IgD-negative memory B cell (primary cell): ENCODE measurements at regions not wholly inside any gene's neighbourhood (a gene's known extent, or its start where the extent isn't known, plus 50 kb on each side); places are given as distances from the start of the nearest gene placed in this dataset.
"Not testable (repeated sequence)": the region's sequence is repeated elsewhere in the genome, so short reads cannot be mapped to it uniquely, and the experiment has no call there.

ENCODE experiments used
- H3K27ac Mint-ChIP-seq, 3 donors: one replicate each; pipeline ENCODE4 v1.8.0; 2020 to 2022; ENCODE audit warnings: mild to moderate bottlenecking in 3 of 3, mixed read lengths in 3 of 3, moderate library complexity in 1 of 3
- H3K27me3 Mint-ChIP-seq: one replicate; pipeline ENCODE4 v1.8.0; 2021; ENCODE audit warnings: mixed read lengths
- H3K36me3 Mint-ChIP-seq: one replicate; pipeline ENCODE4 v1.8.0; 2020; ENCODE audit warnings: mild to moderate bottlenecking, mixed read lengths
- H3K4me1 Mint-ChIP-seq, 3 donors: one replicate each; pipeline ENCODE4 v1.8.0; 2020 to 2022; ENCODE audit warnings: mixed read lengths in 3 of 3, mild to moderate bottlenecking in 1 of 3
- H3K4me3 Mint-ChIP-seq, 4 donors: one replicate each; pipeline ENCODE4 v1.8.0; 2020 to 2022; ENCODE audit warnings: mild to moderate bottlenecking in 4 of 4, mixed read lengths in 4 of 4, moderate library complexity in 3 of 4
- H3K9me3 Mint-ChIP-seq, 3 donors: one replicate each; pipeline ENCODE4 v1.8.0; 2020 to 2021; ENCODE audit warnings: mixed read lengths in 3 of 3, mild to moderate bottlenecking in 1 of 3

GRCh38 chr1:172851856-172852255 lies 193.0 kb downstream of the FASLG start:
- Mint-ChIP-seq H3K4me1 (peaks cover 0 to 1% (median 0%) of the 10 kb centered on the region in 3 donors), H3K27me3 (peaks cover 5% of the 10 kb centered on the region)

GRCh38 chr1:172855983-172856382 lies 194.8 kb downstream of the TNFSF18 start:
- not testable (repeated sequence) for H3K4me1 Mint-ChIP-seq, H3K27ac Mint-ChIP-seq, H3K27me3 Mint-ChIP-seq, H3K36me3 Mint-ChIP-seq
- Mint-ChIP-seq H3K4me3 (peak overlapping the region in 2 of 4 donors; percentile 29 to 59), H3K9me3 (peaks cover 0 to 13% (median 3%) of the 10 kb centered on the region in 3 donors)

More at GRCh38 chr1:172851856-172852255, 193.0 kb downstream of the FASLG start:
- H3K9me3 Mint-ChIP-seq: peaks cover 0 to 13% (median 3%) of the 10 kb centered on the region in 3 donors
- peaks cover 2% of the 10 kb centered on the region for H3K36me3 Mint-ChIP-seq
- no peak overlapping the region for H3K4me3 Mint-ChIP-seq
- H3K27ac Mint-ChIP-seq: no peak overlapping the region

- Mint-ChIP-seq H3K36me3 (no peaks in the 10 kb centered on the region), H3K27me3 (no peaks in the 10 kb centered on the region), H3K27ac (no peak overlapping the region), H3K4me3 (no peak overlapping the region), H3K9me3 (no peaks in the 10 kb centered on the region), H3K4me1 (no peaks in the 10 kb centered on the region)
These were observed 187.7 kb downstream of the TNFSF18 start for GRCh38 chr1:172863031-172863430.

GRCh38 chr1:172867216-172867818 lies 183.4 kb downstream of the TNFSF18 start:
- H3K4me1 Mint-ChIP-seq: peaks cover 0 to 9% (median 3%) of the 10 kb centered on the region in 3 donors
- H3K4me3 Mint-ChIP-seq: no peak overlapping the region
- H3K9me3 Mint-ChIP-seq: no peaks in the 10 kb centered on the region
- H3K27me3 Mint-ChIP-seq: no peaks in the 10 kb centered on the region
- no peaks in the 10 kb centered on the region for H3K36me3 Mint-ChIP-seq
- no peak overlapping the region for H3K27ac Mint-ChIP-seq

- Mint-ChIP-seq H3K27me3 (no peaks in the 10 kb centered on the region), H3K27ac (no peak overlapping the region)
These were observed 179.7 kb downstream of the TNFSF18 start for GRCh38 chr1:172870901-172871606.

GRCh38 chr1:172874950-172875349 lies 175.8 kb downstream of the TNFSF18 start:
- peaks cover 0 to 3% (median 0%) of the 10 kb centered on the region in 3 donors for H3K9me3 Mint-ChIP-seq
- H3K27ac Mint-ChIP-seq: no peak overlapping the region
- no peaks in the 10 kb centered on the region for H3K27me3 Mint-ChIP-seq
- no peak overlapping the region for H3K4me3 Mint-ChIP-seq
- peaks cover 2% of the 10 kb centered on the region for H3K36me3 Mint-ChIP-seq
- peaks cover 3 to 15% (median 6%) of the 10 kb centered on the region in 3 donors for H3K4me1 Mint-ChIP-seq

More at GRCh38 chr1:172870901-172871606, 179.7 kb downstream of the TNFSF18 start:
- Mint-ChIP-seq H3K4me3 (no peak overlapping the region), H3K9me3 (no peaks in the 10 kb centered on the region), H3K4me1 (peaks cover 3 to 13% (median 6%) of the 10 kb centered on the region in 3 donors), H3K36me3 (no peaks in the 10 kb centered on the region)

GRCh38 chr1:172875892-172876291 lies 174.8 kb downstream of the TNFSF18 start:
- H3K27me3 Mint-ChIP-seq: no peaks in the 10 kb centered on the region
- H3K4me1 Mint-ChIP-seq: peaks cover 2 to 10% (median 6%) of the 10 kb centered on the region in 3 donors
- no peak overlapping the region for H3K4me3 Mint-ChIP-seq
- no peak overlapping the region for H3K27ac Mint-ChIP-seq
- peaks cover 0 to 3% (median 0%) of the 10 kb centered on the region in 3 donors for H3K9me3 Mint-ChIP-seq
- H3K36me3 Mint-ChIP-seq: peaks cover 2% of the 10 kb centered on the region

GRCh38 chr1:172882385-172882784 lies 168.4 kb downstream of the TNFSF18 start:
- Mint-ChIP-seq H3K4me3 (no peak overlapping the region), H3K27ac (no peak overlapping the region), H3K9me3 (peaks cover 0 to 3% (median 0%) of the 10 kb centered on the region in 3 donors)

GRCh38 chr1:172882791-172883386 lies 167.9 kb downstream of the TNFSF18 start:
- H3K4me3 Mint-ChIP-seq: peak overlapping the region in 1 of 4 donors; percentile 49
- peaks cover 6 to 15% (median 11%) of the 10 kb centered on the region in 3 donors for H3K4me1 Mint-ChIP-seq
- H3K9me3 Mint-ChIP-seq: peaks cover 0 to 3% (median 0%) of the 10 kb centered on the region in 3 donors
- peaks cover 2% of the 10 kb centered on the region for H3K36me3 Mint-ChIP-seq
- H3K27me3 Mint-ChIP-seq: peaks cover 17% of the 10 kb centered on the region
- no peak overlapping the region for H3K27ac Mint-ChIP-seq

More at GRCh38 chr1:172882385-172882784, 168.4 kb downstream of the TNFSF18 start:
- peaks cover 6 to 15% (median 11%) of the 10 kb centered on the region in 3 donors for H3K4me1 Mint-ChIP-seq
- peaks cover 17% of the 10 kb centered on the region for H3K27me3 Mint-ChIP-seq
- peaks cover 2% of the 10 kb centered on the region for H3K36me3 Mint-ChIP-seq

- Mint-ChIP-seq H3K9me3 (peaks cover 0 to 3% (median 0%) of the 10 kb centered on the region in 3 donors), H3K27ac (no peak overlapping the region), H3K36me3 (peaks cover 2% of the 10 kb centered on the region), H3K27me3 (peaks cover 17% of the 10 kb centered on the region), H3K4me1 (peaks cover 6 to 15% (median 11%) of the 10 kb centered on the region in 3 donors), H3K4me3 (peak overlapping the region in 2 of 4 donors; percentile 29 to 49)
These were observed 167.4 kb downstream of the TNFSF18 start for GRCh38 chr1:172883387-172883791.

- Mint-ChIP-seq H3K36me3 (peaks cover 2% of the 10 kb centered on the region), H3K27ac (no peak overlapping the region), H3K4me1 (peaks cover 6 to 15% (median 11%) of the 10 kb centered on the region in 3 donors), H3K4me3 (peak overlapping the region in 2 of 4 donors; percentile 29 to 49), H3K9me3 (peaks cover 0 to 3% (median 0%) of the 10 kb centered on the region in 3 donors), H3K27me3 (peaks cover 17% of the 10 kb centered on the region)
These were observed 166.9 kb downstream of the TNFSF18 start for GRCh38 chr1:172883844-172884243.

- Mint-ChIP-seq H3K27ac (no peak overlapping the region), H3K27me3 (peaks cover 17% of the 10 kb centered on the region)
These were observed 165.3 kb downstream of the TNFSF18 start for GRCh38 chr1:172885411-172885810.

GRCh38 chr1:172885971-172886370 lies 164.8 kb downstream of the TNFSF18 start:
- H3K27ac Mint-ChIP-seq: no peak overlapping the region
- H3K9me3 Mint-ChIP-seq: no peaks in the 10 kb centered on the region
- H3K4me1 Mint-ChIP-seq: peaks cover 6 to 15% (median 11%) of the 10 kb centered on the region in 3 donors
- peaks cover 17% of the 10 kb centered on the region for H3K27me3 Mint-ChIP-seq
- H3K4me3 Mint-ChIP-seq: no peak overlapping the region
- H3K36me3 Mint-ChIP-seq: no peaks in the 10 kb centered on the region

More at GRCh38 chr1:172885411-172885810, 165.3 kb downstream of the TNFSF18 start:
- Mint-ChIP-seq H3K4me3 (no peak overlapping the region), H3K4me1 (peaks cover 6 to 15% (median 11%) of the 10 kb centered on the region in 3 donors), H3K36me3 (no peaks in the 10 kb centered on the region), H3K9me3 (no peaks in the 10 kb centered on the region)

GRCh38 chr1:172887162-172887561 lies 163.6 kb downstream of the TNFSF18 start:
- Mint-ChIP-seq H3K36me3 (no peaks in the 10 kb centered on the region), H3K9me3 (no peaks in the 10 kb centered on the region), H3K27ac (no peak overlapping the region), H3K4me1 (peaks cover 6 to 15% (median 11%) of the 10 kb centered on the region in 3 donors), H3K4me3 (no peak overlapping the region), H3K27me3 (peaks cover 17% of the 10 kb centered on the region)
